SU-DHL-6 (cell line): ENCODE measurements at regions not wholly inside any gene's neighbourhood (a gene's known extent, or its start where the extent isn't known, plus 50 kb on each side); places are given as distances from the start of the nearest gene placed in this dataset.

Experiments used
- H2AFZ ChIP-seq: fragments of 200-600 bp; sonication (generic); 2 replicates; pipeline ENCODE4 v1.6.1; 2014; ENCODE audit warnings: low read depth, mild to moderate bottlenecking, moderate library complexity, mixed read lengths, antibody characterized with exemption, low read length; ENCODE audit not compliant: severe bottlenecking
- H3F3A ChIP-seq: fragments of 200-600 bp; shearing (Covaris generic); 2 replicates; pipeline ENCODE4 v1.6.0; 2016; ENCODE audit warnings: antibody characterized with exemption, mild to moderate bottlenecking; ENCODE audit not compliant: insufficient read depth
- H3K27ac ChIP-seq: fragments of 200-600 bp; sonication (generic); 2 replicates; pipeline ENCODE4 v1.5.1; 2016; ENCODE audit warnings: low read depth, mild to moderate bottlenecking, low read length, moderate library complexity, mixed read lengths
- H3K27me3 ChIP-seq: fragments of 200-600 bp; sonication (generic), shearing (Covaris generic); 2 replicates; pipeline ENCODE4 v1.6.0; 2014; ENCODE audit warnings: mild to moderate bottlenecking, low read length
- H3K36me3 ChIP-seq: fragments of 200-600 bp; sonication (generic); 2 replicates; pipeline ENCODE4 v1.6.1; 2014; ENCODE audit warnings: mild to moderate bottlenecking, low read length, mixed read lengths
- H3K4me2 ChIP-seq: fragments of 300-600, 200-600 bp; shearing (Covaris generic), sonication (generic); 2 replicates; pipeline ENCODE4 v1.6.0; 2014; ENCODE audit warnings: low read length, low read depth, mild to moderate bottlenecking; ENCODE audit not compliant: poor library complexity, severe bottlenecking
- H3K4me3 ChIP-seq: fragments of 200-600 bp; sonication (generic); 2 replicates; pipeline ENCODE4 v1.5.1; 2014; ENCODE audit warnings: antibody characterized with exemption, low read length, mild to moderate bottlenecking, mixed read lengths; ENCODE audit not compliant: insufficient read depth, poor library complexity, severe bottlenecking
- H3K79me2 ChIP-seq: fragments of 200-600 bp; sonication (generic); 2 replicates; pipeline ENCODE4 v1.6.1; 2014; ENCODE audit warnings: mild to moderate bottlenecking, low read length, moderate library complexity; ENCODE audit not compliant: insufficient read depth
- H3K9ac ChIP-seq: fragments of 200-600 bp; sonication (generic); 2 replicates; pipeline ENCODE4 v1.7.0; 2014; ENCODE audit warnings: mild to moderate bottlenecking, low read length
- H3K9me2 ChIP-seq: fragments of 200-600 bp; sonication (generic); replicated peaks from 2 replicates; pipeline ENCODE4 v1.6.1; 2014; ENCODE audit warnings: low read length; ENCODE audit not compliant: insufficient read depth
- H3K9me3 ChIP-seq: fragments of 200-600 bp; sonication (generic); 2 replicates; pipeline ENCODE4 v1.6.1; 2014; ENCODE audit warnings: low read length, mixed read lengths; ENCODE audit not compliant: insufficient read depth
- H4K20me1 ChIP-seq: fragments of 200-600 bp; sonication (generic); 2 replicates; pipeline ENCODE4 v1.6.1; 2014; ENCODE audit warnings: low read depth, mild to moderate bottlenecking, antibody characterized with exemption, low read length, moderate library complexity, mixed read lengths
- EZH2phosphoT487 ChIP-seq: fragments of 200-600 bp; sonication (generic), shearing (Covaris generic); conservative IDR thresholded peaks from 2 replicates; pipeline ENCODE4 v1.6.1; 2018; ENCODE audit warnings: mild to moderate bottlenecking, antibody characterized with exemption, low read length, moderate library complexity, mixed read lengths
- TF ChIP-seq, protein P1 (sequence below): fragments of 200-600 bp; sonication (generic); IDR thresholded peaks from one replicate; pipeline ENCODE4 v1.5.1; 2017; ENCODE audit warnings: antibody characterized with exemption, mild to moderate bottlenecking, low read length, moderate library complexity; ENCODE audit not compliant: insufficient read depth, poor library complexity, severe bottlenecking

GRCh38 chr5:124417196-124417595 is 329.2 kb downstream of the ZNF608 start:
- Histone ChIP-seq H3K79me2 (no peaks in the 10 kb centered on the region), H3K27ac (no peak overlapping the region), H3K27me3 (no peaks in the 10 kb centered on the region), H3K4me3 (no peak overlapping the region), H3K9ac (no peak overlapping the region), H3K36me3 (peaks cover under 1% of the 10 kb centered on the region; the same call in 1 of the 2 replicates), H4K20me1 (no peaks in the 10 kb centered on the region), H3K9me2 (no peaks in the 10 kb centered on the region), H2AFZ (no peak overlapping the region), H3F3A (peaks cover 10% of the 10 kb centered on the region; the same call in 1 of the 2 replicates), H3K4me2 (no peak overlapping the region), H3K9me3 (peaks cover under 1% of the 10 kb centered on the region; the same call in 1 of the 2 replicates)
- TF ChIP-seq, protein P1, sequence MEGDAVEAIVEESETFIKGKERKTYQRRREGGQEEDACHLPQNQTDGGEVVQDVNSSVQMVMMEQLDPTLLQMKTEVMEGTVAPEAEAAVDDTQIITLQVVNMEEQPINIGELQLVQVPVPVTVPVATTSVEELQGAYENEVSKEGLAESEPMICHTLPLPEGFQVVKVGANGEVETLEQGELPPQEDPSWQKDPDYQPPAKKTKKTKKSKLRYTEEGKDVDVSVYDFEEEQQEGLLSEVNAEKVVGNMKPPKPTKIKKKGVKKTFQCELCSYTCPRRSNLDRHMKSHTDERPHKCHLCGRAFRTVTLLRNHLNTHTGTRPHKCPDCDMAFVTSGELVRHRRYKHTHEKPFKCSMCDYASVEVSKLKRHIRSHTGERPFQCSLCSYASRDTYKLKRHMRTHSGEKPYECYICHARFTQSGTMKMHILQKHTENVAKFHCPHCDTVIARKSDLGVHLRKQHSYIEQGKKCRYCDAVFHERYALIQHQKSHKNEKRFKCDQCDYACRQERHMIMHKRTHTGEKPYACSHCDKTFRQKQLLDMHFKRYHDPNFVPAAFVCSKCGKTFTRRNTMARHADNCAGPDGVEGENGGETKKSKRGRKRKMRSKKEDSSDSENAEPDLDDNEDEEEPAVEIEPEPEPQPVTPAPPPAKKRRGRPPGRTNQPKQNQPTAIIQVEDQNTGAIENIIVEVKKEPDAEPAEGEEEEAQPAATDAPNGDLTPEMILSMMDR: no peak

DNA sequence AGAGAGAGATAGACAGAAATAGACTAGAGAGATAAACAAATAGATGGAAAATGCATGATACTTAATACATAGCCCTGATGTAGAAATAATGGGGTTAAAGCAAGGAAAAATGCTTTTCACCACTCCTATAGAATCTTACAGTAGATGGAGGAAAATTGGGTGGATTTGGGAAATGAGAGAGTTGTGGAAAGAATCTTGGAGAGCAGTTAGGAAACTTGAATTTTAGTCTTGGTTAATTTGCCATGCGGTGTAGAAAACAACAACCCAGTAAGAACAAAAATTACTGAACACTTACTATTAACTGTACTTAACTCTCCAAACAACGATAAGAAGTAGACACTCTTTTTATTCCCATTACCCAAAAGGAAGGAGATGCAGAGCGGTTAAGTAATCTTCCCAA is 329.8 kb downstream of the ZNF608 start:
- Histone ChIP-seq H2AFZ (no peak overlapping the region), H3K27ac (no peak overlapping the region), H3K27me3 (no peaks in the 10 kb centered on the region), H4K20me1 (no peaks in the 10 kb centered on the region), H3K9me2 (no peaks in the 10 kb centered on the region), H3K9me3 (peaks cover 4% of the 10 kb centered on the region; the same call in 1 of the 2 replicates), H3K36me3 (peaks cover 6% of the 10 kb centered on the region; the same call in 1 of the 2 replicates), H3K4me2 (no peak overlapping the region), H3K79me2 (no peaks in the 10 kb centered on the region), H3K9ac (no peak overlapping the region), H3K4me3 (no peak overlapping the region), H3F3A (peaks cover 10% of the 10 kb centered on the region; the same call in 1 of the 2 replicates)
- no peak for TF ChIP-seq EZH2phosphoT487
- TF ChIP-seq, protein P1: no peak

- Histone ChIP-seq H3K36me3 (peaks cover 6% of the 10 kb centered on the region; the same call in 1 of the 2 replicates), H3K4me2 (no peak overlapping the region), H3K9me2 (no peaks in the 10 kb centered on the region), H3K79me2 (no peaks in the 10 kb centered on the region), H3F3A (peaks cover 7% of the 10 kb centered on the region; the same call in 1 of the 2 replicates), H3K27me3 (no peaks in the 10 kb centered on the region), H2AFZ (no peak overlapping the region), H3K9me3 (peaks cover 4% of the 10 kb centered on the region; the same call in 1 of the 2 replicates), H3K9ac (no peak overlapping the region), H3K27ac (no peak overlapping the region), H3K4me3 (no peak overlapping the region), H4K20me1 (no peaks in the 10 kb centered on the region)
- TF ChIP-seq EZH2phosphoT487: no peak
- TF ChIP-seq, protein P1: no peak
These were observed 331.5 kb downstream of the ZNF608 start for GRCh38 chr5:124414973-124415372.
